ENCODE measurements at regions not wholly inside any gene's neighbourhood (a gene's known extent, or its start where the extent isn't known, plus 50 kb on each side); places are given as distances from the start of the nearest gene placed in this dataset.

DNA sequence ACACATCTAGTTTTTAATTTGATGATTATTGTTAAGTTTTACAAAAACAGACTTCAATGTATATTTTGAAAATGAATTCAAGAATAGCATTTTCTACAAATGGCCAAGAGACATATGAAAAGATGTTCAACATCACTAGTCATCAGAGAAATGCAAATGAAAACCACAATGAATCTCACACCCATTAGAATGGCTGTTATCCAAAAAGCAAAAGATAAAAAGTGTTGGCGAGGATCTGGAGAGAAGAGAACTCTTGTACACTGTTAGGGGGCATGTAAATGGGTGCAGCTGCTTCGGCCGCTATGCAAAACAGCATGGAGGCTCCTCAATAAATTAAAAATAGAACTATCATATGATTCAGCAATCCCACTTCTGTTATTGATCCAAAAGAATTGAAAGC is 185.8 kb upstream of the CCN2 start:
- H3K4me3 ChIP-seq (ENCODE audit: low read length) = no peak overlapping the region

DNA sequence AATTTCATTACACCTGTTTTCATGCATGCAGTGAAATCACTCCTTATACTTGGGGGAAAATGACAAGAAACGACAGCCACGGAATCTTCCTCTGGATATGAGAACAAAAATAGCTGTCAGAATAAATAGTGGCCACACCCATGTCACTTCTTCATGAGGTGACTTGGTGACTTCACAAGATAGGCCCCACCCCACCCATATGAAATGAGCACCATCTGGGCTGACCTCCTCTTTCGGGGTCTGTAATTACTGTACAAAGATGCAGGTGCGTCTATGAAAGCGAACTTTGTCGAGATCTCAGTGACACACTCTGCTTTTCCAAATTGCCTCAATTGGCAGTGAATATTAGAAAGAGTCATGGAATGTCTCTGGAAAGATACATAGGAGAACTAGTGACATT is 184.2 kb upstream of the CCN2 start:
- TF ChIP-seq, protein P1, sequence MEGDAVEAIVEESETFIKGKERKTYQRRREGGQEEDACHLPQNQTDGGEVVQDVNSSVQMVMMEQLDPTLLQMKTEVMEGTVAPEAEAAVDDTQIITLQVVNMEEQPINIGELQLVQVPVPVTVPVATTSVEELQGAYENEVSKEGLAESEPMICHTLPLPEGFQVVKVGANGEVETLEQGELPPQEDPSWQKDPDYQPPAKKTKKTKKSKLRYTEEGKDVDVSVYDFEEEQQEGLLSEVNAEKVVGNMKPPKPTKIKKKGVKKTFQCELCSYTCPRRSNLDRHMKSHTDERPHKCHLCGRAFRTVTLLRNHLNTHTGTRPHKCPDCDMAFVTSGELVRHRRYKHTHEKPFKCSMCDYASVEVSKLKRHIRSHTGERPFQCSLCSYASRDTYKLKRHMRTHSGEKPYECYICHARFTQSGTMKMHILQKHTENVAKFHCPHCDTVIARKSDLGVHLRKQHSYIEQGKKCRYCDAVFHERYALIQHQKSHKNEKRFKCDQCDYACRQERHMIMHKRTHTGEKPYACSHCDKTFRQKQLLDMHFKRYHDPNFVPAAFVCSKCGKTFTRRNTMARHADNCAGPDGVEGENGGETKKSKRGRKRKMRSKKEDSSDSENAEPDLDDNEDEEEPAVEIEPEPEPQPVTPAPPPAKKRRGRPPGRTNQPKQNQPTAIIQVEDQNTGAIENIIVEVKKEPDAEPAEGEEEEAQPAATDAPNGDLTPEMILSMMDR (IDR thresholded peaks at IDR 0.05; ENCODE audit: insufficient read depth, low read depth, low read length, missing control alignments) = no peak
- H3K4me3 ChIP-seq (ENCODE audit: low read length) = no peak overlapping the region
- DNase-seq (ENCODE audit: low read depth) = no peak

More for the DNA sequence above, 185.8 kb upstream of the CCN2 start:
- TF ChIP-seq, protein P1 (IDR thresholded peaks at IDR 0.05; ENCODE audit: insufficient read depth, low read depth, low read length, missing control alignments) = no peak
- DNase-seq (ENCODE audit: low read depth) = no peak

DNA sequence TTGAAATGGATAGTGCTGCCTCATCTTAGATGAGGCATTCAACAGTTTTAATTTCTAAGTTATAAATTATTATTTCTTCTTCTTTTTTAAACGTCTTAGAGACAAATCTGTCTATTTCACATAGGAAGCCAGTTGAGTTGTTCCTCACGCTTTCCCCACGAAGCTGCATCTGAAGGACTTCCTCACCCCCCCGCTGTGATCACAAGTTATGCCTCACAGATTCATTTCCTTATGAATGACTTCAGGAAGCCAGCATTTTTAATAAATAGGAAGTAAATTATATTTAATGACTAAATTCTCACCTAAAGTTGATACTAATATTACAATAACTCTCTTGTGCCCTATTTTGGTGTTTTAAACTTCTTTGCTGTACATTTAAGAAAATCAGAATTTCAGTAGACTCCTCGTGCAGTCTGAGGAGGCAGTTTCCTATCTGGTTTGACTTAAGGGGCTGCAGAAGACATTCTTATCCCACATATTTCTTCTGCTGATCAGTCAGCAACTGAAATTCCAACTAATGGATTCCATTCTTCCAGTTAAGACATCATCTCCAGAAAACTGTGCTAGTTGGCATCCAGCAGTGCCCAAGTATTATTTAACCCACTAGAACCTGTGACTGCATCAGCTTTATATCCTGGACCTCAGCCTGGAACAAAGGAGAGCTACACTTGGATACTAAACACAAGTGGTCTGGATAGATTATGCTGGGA is 182.7 kb upstream of the CCN2 start:
- TF ChIP-seq, protein P1 (IDR thresholded peaks at IDR 0.05; ENCODE audit: insufficient read depth, low read depth, low read length, missing control alignments) = no peak
- DNase-seq (ENCODE audit: low read depth) = no peak
- no peak overlapping the region for H3K4me3 ChIP-seq (ENCODE audit: low read length)

DNA sequence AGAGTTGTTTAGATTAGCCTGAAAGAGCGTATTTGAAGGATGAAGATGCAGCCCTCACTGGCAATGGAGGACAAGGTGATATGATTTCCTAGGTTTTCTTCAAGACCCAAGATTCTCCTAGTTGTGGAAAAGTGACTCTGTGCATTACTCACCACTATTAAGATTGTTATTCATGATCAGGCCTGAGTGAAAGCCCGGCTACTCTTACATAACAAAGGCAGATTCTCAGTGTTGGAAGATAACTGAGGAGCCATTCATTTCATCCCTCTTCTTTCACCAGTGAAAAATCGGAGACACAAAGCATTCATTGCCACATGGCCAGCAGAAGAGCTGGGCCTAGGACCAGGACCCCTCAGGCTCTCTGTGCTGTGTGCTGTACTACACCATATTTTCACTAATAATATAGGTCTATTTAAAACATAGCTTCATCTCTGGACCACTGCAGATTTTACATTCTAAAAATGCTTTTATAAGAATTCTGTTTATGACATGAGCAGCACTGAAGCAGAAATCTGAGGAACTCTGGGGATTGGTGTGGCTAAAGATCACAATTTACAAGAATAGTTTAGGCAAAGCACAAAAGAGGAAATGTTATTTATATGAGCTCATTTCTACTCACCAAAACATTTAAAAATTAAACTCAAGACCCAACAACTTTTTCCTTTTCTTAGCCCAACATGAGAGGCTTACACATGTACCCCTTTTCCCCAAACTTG is 181.9 kb upstream of the CCN2 start:
- peak; percentile 85 for DNase-seq (ENCODE audit: low read depth)
- TF ChIP-seq, protein P1 (IDR thresholded peaks at IDR 0.05; ENCODE audit: insufficient read depth, low read depth, low read length, missing control alignments) = no peak
- H3K4me3 ChIP-seq (ENCODE audit: low read length) = no peak overlapping the region

DNA sequence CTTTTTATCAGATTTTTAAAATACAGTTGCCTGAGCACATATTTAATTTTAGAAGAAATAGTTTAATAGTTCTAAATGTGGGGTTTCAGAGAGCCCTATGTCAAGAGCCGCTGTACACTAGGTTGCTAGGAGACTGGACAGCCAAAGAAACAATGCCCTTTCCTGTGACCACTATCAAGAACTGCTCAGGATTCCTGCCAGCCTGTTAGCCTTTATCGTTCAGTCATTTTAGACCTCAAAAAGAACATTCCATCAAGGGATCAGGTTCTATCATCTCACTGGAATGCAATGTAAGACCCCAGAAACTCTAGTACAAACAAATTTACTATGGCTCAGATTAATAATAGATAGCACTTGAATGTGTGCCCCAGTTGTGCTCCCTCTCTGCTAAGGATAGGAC is 181.2 kb upstream of the CCN2 start:
- H3K4me3 ChIP-seq (ENCODE audit: low read length) = no peak overlapping the region
- TF ChIP-seq, protein P1 (IDR thresholded peaks at IDR 0.05; ENCODE audit: insufficient read depth, low read depth, low read length, missing control alignments) = no peak
- DNase-seq (ENCODE audit: low read depth) = no peak

DNA sequence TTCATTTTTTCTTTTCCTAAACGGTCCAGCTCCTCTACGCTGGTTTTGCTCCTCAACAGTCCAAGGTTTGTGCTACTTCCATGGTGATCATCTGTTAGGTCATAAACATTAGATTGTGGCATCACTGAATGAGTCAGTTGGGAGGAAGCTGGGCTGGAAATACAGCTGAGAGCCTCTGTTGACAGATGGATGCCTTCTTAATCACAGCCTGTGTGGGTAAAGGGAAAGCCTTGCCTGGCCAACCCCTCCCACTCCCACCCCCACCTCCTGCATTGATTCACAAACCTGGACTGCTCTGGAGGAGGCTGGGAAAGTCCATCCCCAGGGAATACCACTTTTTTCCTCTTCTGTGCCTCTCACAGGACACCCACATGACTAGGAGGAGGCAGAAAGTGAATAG is 180.6 kb upstream of the CCN2 start:
- TF ChIP-seq, protein P1 (IDR thresholded peaks at IDR 0.05; ENCODE audit: insufficient read depth, low read depth, low read length, missing control alignments) = no peak
- peak; percentile 99 for DNase-seq (ENCODE audit: low read depth)
- no peak overlapping the region for H3K4me3 ChIP-seq (ENCODE audit: low read length)
